GM19397 (cell line): ENCODE measurements at regions not wholly inside any gene's neighbourhood (a gene's known extent, or its start where the extent isn't known, plus 50 kb on each side); places are given as distances from the start of the nearest gene placed in this dataset.
A peak's percentile ranks its signal among the peaks of the same experiment; 100 is the strongest.

Experiments used
- ATAC-seq: cut with Tn5 transposase; IDR thresholded peaks from one replicate; pipeline ENCODE4 v1.9.1; 2021; ENCODE audit warnings: mild to moderate bottlenecking, moderate library complexity; ENCODE audit not compliant: unreplicated experiment

DNA sequence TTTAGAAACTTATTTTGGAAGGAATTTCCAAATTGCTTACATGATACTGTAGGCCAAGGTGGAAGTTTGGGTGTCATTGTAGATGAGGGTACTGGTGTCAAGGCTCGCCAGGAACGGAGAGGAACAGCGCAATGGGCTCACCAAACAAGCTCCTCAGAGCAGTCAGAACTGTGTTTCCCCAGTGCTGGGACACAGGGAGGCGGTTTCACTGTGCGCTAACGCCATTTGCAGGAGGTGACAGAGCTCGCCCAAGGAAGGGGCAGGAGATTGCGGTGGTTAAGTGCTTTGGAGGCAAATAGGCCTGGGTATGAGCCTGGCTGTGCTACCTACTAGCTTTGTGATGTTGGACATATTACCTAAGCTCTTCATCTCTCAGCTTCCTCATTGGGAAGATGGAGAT, 57.3 kb downstream of the HHEX start:
- ATAC-seq, result no peak

- no peak for ATAC-seq
These were observed 57.8 kb downstream of the HHEX start for GRCh38 chr10:92747600-92747999.

DNA sequence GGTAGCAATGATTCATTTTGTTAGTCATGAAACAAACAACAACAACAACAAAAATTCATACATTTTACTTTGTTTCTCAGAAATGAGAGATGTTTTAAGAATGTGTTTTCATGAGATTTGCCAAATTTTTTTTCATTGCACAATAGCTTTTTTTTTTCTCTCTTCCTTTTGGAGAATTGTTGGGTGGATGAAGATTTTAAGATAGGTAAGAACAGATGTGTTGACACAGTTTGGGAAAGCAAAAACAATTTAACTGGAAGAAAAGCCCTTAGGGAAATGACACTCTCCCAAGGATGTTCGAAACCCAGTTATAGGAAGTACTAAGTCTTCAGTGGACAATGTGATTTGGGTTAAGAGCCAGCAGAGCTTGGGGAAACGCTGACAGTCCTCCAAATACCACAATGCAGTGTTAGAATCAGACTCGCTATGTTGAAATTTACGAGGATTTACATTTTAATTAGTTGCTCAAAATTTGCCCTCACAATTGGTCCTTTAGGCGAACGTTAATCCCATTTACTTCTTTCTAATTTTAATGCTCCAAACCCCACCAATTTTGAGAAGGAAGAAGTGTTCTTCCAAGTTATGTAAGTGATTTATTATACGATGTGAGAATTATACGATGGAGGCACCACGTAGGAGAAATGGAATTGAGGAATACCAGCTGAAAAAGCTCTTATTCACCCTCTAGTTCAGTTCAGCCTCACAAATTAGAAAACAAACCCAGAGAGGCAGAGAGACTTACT, 61.2 kb downstream of the HHEX start:
- ATAC-seq, result no peak

DNA sequence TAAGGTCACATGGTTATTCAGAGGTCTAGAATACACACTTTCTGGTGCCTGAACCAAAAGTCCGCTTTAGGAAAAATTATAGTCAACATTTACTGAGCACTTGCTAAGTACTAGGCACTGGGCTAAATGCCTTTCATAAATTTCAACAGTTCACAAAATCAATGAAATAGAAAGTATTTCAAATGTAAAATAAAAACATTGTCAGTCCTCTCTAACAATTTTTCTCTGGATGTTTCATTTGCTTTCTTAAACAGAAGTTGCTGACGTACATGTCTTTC, 61.7 kb downstream of the HHEX start:
- no peak for ATAC-seq

DNA sequence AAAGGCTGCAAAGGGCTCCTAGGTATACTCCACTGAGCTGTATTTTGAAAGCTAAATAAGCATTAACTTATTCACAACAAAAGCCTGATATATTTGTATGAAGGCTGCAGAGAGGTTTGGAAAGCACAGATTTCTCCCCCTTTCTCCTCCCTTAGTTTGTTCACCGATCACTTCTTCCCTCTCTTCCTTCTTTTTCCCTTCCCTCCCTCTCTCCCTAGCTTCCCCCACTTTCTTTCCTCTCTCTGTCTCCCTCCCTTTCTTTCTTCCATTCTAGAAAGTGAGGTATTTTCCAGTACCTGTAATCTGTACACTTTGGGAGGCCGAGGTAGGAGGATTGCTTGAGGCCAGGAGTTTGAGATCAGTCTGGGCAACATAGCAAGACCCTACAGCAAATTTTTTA, 62.1 kb downstream of the HHEX start:
- no peak for ATAC-seq

GRCh38 chr10:92753865-92754264, 64.1 kb downstream of the HHEX start:
- no peak for ATAC-seq

DNA sequence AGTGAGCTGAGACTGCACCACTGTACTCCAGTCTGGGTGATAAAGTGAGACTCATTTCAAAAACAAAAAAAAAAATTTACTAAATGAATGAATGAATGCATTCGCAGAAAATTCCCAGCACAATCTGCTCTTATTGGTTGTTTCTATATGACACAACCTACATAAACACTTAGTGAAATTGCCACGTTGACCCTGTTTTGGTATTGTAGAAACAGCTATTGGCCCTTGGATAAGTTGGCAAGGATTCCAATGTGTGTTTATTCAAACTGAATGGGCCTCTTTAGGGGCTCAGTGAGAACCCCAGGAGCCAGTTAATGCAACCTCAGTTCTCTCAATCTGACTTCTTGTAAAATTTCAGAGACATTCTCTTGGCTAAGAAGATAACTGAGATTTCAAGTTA, 66.0 kb downstream of the HHEX start:
- ATAC-seq, result no peak

- peak; percentile 79 for ATAC-seq
These were observed 66.7 kb downstream of the HHEX start for GRCh38 chr10:92756201-92757065.

- ATAC-seq, result peak; percentile 71
These were observed 67.4 kb downstream of the HHEX start for GRCh38 chr10:92757066-92757710.

- ATAC-seq, result no peak
These were observed 68.0 kb downstream of the HHEX start for GRCh38 chr10:92757711-92758104.

- ATAC-seq, result no peak
These were observed 68.8 kb downstream of the HHEX start for GRCh38 chr10:92758594-92758993.

- no peak for ATAC-seq
These were observed 70.9 kb downstream of the HHEX start for GRCh38 chr10:92760609-92761008.

DNA sequence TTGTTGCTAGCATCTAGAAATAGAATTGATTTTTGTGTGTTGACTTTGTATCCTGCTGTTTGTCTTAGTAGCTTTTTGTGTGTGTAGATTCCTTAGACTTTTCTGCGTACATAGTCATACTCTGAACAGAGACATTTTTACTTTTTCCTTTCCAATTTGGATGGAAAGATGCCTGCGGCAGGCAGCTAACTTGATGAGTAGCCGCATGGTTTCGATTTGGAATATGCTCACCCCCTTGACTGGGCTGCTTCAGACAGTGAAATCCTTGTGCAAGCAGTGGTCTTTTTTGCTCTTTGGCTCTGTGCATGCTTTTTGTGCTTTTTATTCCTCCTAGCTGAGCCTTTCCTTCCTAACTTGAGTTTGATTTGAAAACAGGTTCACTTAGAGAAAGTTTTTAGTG, 71.8 kb downstream of the HHEX start:
- ATAC-seq, result no peak

- ATAC-seq, result no peak
These were observed 73.9 kb downstream of the HHEX start for GRCh38 chr10:92763634-92764155.

GRCh38 chr10:92766451-92766850, 76.7 kb downstream of the HHEX start:
- no peak for ATAC-seq

GRCh38 chr10:92768104-92768503, 78.3 kb downstream of the HHEX start:
- no peak for ATAC-seq

DNA sequence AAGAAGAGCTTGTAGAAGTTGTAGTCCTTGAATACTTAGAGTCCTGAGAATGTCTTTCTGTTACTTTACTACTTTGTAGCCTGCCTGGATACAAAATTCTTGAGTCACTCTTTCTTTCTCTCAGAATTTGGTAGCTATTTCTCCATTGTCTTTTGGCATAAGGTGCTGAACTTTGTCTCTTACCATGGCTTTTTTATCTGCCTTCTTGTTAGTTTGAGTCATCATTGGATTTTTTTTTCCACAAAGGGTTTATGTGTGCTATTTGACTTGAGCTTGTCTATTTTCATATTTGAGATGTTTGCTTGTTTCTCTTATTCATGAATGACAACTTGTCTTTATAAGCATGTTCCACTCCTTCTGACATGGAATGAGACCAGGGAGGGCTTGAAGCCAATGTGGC, 74.5 kb upstream of the EXOC6 start:
- no peak for ATAC-seq

DNA sequence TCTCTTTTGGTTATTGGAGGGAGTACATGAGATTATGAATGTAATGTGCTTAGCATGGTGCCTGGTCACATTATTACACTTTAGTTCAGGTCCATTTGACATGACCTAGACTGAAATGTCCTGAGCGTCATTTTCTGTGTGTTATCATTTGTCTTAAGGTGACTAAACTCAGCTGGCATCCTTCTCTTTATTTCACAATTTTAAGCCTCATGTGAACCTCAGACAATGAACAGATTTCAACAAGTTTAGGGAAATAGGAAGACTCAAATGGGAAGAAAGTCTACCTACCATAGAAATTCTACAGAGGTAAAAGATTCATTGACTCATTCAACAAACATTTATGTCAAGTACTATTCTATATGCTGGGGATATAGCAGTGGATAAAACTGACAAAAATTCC, 70.2 kb upstream of the EXOC6 start:
- no peak for ATAC-seq

DNA sequence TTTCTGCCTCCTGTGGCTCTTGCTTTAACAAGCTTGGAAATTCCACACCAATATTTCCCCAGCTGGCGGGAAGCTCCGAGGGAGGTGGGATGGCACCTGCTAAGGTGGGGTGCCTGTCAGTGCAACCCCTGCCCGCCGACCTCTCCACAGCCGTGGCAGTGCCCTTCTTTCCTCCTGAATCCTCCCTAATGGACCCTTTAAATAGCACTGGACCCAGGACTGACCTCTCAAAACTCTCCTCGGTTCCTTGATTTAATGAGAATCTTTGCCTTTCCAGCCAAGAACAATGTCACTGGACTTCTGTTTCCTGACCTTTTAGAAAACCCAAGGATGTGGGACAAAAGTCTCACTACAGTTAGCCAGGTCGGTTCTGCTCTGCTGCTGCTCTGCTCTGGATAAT, 63.2 kb upstream of the EXOC6 start:
- no peak for ATAC-seq

- ATAC-seq, result no peak
These were observed 60.7 kb upstream of the EXOC6 start for GRCh38 chr10:92787557-92788152.

DNA sequence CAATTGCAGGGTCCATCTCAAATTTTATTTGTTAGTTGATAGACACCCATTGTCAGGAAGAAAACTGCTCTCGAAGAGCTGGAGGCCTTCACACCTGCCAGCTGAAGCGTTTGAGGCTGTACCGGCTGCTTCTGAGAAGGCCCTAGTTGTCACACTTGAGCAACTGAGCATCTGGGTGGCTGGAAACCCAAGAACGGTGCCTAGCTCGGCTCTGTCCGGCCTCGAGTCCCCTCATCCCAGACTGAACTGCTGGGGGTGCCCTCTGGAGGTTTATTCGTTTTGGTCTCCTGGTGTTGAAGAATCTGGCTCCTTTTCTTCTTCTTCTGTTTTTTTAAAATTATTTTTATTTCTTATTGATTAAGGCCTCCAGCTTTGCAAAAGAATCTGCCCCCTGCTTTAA, 59.3 kb upstream of the EXOC6 start:
- ATAC-seq, result no peak
